ENCODE measurements at regions not wholly inside any gene's neighbourhood (a gene's known extent, or its start where the extent isn't known, plus 50 kb on each side); places are given as distances from the start of the nearest gene placed in this dataset.
"Not testable (repeated sequence)": the region's sequence is repeated elsewhere in the genome, so short reads cannot be mapped to it uniquely, and the experiment has no call there.

DNA sequence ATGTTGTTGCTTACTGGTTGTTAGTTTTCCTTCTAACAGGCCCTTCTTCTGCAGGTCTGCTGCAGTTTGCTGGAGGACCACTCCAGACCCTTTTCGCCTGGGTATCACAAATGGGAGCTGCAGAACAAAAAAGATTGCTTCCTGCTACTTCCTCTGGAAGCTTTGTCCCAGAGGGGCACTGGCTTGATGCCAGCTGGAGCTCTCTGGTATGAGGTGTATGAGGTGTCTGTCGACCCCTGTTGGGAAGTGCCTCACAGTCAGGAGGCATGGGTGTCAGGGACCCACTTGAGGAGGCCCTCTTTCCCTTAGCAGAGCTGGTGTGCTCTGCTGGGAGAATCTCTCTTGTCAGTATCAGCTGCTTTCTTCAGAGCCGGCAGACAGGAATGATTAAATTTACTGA, 127.4 kb upstream of the EDA2R start:
- in situ Hi-C loops (cut with MboI; ENCODE audit: low pct_unique_long_range_greater_than_20kb, low sequenced_read_pairs, unreplicated experiment): no loop called here
- DNase-seq (ENCODE audit: low spot score): no peak
- TF ChIP-seq, protein P1, sequence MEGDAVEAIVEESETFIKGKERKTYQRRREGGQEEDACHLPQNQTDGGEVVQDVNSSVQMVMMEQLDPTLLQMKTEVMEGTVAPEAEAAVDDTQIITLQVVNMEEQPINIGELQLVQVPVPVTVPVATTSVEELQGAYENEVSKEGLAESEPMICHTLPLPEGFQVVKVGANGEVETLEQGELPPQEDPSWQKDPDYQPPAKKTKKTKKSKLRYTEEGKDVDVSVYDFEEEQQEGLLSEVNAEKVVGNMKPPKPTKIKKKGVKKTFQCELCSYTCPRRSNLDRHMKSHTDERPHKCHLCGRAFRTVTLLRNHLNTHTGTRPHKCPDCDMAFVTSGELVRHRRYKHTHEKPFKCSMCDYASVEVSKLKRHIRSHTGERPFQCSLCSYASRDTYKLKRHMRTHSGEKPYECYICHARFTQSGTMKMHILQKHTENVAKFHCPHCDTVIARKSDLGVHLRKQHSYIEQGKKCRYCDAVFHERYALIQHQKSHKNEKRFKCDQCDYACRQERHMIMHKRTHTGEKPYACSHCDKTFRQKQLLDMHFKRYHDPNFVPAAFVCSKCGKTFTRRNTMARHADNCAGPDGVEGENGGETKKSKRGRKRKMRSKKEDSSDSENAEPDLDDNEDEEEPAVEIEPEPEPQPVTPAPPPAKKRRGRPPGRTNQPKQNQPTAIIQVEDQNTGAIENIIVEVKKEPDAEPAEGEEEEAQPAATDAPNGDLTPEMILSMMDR (IDR thresholded peaks at IDR 0.05; ENCODE audit: extremely low read depth, insufficient read depth, missing control alignments): no peak

DNA sequence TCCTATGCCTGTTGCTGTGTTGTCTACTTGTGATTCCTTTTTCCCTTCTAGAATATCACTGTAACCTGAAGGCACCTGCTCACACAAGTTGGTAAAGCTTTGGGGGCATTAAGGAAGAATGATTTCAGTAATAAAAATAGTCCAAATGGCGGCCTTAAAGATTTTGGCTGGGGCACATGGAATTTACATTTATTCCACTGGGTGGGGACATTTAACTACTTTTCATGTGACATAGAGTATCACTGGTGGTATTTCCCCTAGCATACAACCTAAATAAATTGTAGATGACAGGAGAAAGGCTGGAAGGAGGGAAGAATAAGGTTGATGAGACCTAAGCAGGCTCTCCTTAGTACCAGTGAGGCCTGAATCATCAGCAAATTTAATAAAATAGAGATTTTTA, 121.8 kb upstream of the EDA2R start:
- DNase-seq (ENCODE audit: low spot score): no peak
- TF ChIP-seq, protein P1 (IDR thresholded peaks at IDR 0.05; ENCODE audit: extremely low read depth, insufficient read depth, missing control alignments): peak; percentile 21
- in situ Hi-C loops (cut with MboI; ENCODE audit: low pct_unique_long_range_greater_than_20kb, low sequenced_read_pairs, unreplicated experiment): no loop called here

- TF ChIP-seq, protein P1 (IDR thresholded peaks at IDR 0.05; ENCODE audit: extremely low read depth, insufficient read depth, missing control alignments): no peak
- DNase-seq (ENCODE audit: low spot score): no peak
- in situ Hi-C loops (cut with MboI; ENCODE audit: low pct_unique_long_range_greater_than_20kb, low sequenced_read_pairs, unreplicated experiment): no loop called here
Observed at GRCh38 chrX:66756717-66757116, 117.8 kb upstream of the EDA2R start.

DNA sequence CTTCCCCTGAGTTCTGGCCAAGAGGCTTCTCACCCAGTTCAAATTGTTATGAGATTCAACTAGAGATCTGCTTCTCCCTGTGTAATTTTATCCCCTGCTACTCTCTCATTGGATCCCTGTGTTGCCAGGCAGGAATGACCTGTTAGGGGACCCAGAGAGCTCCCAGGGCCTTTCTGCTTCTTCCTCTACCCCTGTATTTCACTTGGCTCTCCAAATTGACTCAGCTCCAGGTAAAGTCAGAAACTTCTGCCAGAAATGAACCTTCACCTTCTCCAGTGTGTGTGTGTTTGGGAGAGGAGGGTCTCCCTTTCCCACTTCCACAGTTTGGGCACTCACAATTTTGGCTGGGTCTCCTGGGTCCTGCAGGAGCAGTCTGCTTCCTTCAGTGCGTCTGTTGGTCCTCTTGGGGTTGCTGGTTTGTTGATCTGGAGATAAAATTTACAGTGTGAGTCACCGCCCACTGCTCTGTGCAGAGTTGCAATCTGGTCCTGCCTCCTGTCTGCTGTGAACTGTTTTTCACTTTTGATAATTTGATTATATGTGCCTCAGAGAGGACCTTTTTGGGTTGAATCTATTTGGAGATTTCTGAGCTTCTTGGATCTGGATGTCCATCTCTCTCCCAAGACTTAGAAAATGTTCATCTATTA, 112.4 kb upstream of the EDA2R start:
- TF ChIP-seq, protein P1 (IDR thresholded peaks at IDR 0.05; ENCODE audit: extremely low read depth, insufficient read depth, missing control alignments): no peak
- in situ Hi-C loops (cut with MboI; ENCODE audit: low pct_unique_long_range_greater_than_20kb, low sequenced_read_pairs, unreplicated experiment): no loop called here
- DNase-seq (ENCODE audit: low spot score): no peak

DNA sequence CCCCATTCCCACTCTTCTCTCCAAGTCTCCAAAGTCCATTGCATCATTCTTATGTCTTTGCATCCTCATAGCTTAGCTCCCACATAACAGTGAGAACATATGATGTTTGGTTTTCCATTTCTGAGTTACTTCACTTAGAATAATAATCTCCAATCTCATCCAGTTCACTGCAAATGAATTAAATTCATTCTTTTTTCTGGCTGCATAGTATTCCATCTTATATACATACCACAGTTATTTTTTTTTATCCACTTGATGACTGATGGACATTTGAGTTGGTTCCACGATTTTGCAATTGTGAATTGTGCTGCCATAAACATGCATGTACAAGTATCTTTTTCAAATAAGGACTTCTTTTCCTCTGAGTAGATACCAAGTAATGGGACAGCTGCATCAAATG, 105.6 kb upstream of the EDA2R start:
- in situ Hi-C loops (cut with MboI; ENCODE audit: low pct_unique_long_range_greater_than_20kb, low sequenced_read_pairs, unreplicated experiment): loop anchor here (25.0 kb wide), 2 partner anchors 532 to 1157 kb away; no protein-coding TSS in a partner anchor
- not testable (repeated sequence) for DNase-seq (ENCODE audit: low spot score)

DNA sequence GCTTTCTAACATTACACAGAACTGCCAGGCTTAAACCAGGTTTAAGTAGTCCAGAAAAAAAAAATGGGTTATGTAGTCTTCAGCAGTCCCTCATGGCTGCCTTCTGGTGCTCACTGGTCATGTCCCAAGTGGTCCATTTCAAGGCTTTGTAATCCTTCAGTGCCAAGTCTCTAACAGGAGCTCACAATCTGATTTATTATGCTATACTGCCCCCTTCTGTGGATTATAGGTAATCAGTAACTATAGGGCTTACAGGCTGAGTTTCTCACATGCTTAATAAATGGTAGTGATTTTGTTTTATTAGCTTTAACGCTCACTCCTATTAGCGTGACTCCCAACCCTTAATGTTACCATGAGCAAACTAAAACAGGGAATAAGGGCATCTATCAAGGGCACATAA, 92.5 kb upstream of the EDA2R start:
- TF ChIP-seq, protein P1 (IDR thresholded peaks at IDR 0.05; ENCODE audit: extremely low read depth, insufficient read depth, missing control alignments): peak; percentile 55
- peak; percentile 23 for DNase-seq (ENCODE audit: low spot score)
- in situ Hi-C loops (cut with MboI; ENCODE audit: low pct_unique_long_range_greater_than_20kb, low sequenced_read_pairs, unreplicated experiment): loop anchor here (25.0 kb wide), 2 partner anchors 519 to 1144 kb away; no protein-coding TSS in a partner anchor

DNA sequence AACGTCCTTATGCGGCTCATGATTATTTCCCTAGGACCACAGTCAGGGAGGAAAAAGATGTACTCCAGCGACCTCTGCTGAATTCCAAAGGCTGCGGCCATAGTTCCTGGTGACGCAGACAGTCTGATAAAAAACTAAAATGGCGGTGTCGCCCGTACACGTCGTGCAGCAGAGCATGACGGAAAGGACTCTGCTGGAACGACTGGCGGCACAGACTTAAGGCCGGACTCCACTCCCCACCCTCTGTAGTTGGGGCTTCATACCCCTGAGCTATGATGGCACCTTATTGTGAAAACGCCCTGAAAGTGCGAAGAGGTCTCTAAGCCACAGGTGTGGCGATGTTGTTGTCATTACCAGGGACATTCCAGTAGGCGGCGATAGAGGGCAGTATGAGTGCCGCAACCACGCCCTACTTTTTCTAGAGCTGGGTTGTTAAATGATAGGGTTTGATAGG, 90.0 kb upstream of the EDA2R start:
- in situ Hi-C loops (cut with MboI; ENCODE audit: low pct_unique_long_range_greater_than_20kb, low sequenced_read_pairs, unreplicated experiment): loop anchor here (25.0 kb wide), 2 partner anchors 517 to 1142 kb away; no protein-coding TSS in a partner anchor
- TF ChIP-seq, protein P1 (IDR thresholded peaks at IDR 0.05; ENCODE audit: extremely low read depth, insufficient read depth, missing control alignments): peak; percentile 73
- peak; percentile 12 for DNase-seq (ENCODE audit: low spot score)

All from GM13977 (cell line).